IPS-NIHi7 (cell line): ENCODE measurements at regions not wholly inside any gene's neighbourhood (a gene's known extent, or its start where the extent isn't known, plus 50 kb on each side); places are given as distances from the start of the nearest gene placed in this dataset.
"Not testable (repeated sequence)": the region's sequence is repeated elsewhere in the genome, so short reads cannot be mapped to it uniquely, and the experiment has no call there.

Experiments
- DNase-seq: peaks from one replicate; pipeline ENCODE4 v3.0.0; 2012; ENCODE audit warnings: mixed read lengths; ENCODE audit errors: extremely low spot score

DNA sequence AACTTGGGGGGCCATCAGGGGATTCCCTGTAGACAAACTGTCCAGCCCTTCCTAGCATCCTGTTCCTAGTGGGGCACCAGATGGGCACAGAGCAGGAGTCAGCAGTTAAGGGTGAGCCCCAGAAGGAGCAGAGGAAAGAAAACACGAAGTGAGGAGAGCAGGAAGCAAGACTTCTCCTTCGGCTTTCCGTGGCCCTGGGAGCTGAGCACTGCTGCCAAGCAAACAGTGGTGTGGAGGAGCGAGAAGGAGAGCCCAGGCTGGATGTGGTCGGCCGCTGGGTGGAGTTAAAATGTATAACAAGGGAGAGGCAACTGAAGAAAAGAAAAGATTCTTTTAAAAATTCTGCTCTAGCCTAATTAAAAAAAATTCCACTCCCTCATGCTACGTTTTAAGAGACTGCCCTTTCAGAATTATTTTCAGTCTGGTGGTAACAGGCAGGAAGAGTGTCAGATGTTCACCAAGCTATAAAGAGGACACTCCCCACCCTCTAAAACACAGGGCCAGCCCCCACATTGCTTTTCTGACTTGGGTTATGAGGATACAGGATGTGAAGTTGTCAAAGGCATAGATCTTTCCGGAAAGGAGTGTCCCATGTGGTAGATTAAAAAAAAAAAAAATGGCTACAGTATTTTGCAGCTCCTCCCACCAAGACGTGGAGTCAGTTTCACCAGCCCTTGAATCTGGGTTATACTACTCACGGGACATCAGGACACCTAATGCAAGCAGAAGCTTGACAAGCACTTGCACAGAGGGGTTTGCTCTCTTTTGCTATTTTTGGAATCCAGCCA, 74.9 kb upstream of the ZFHX3 start:
- no peak for DNase-seq

- DNase-seq, result no peak
Measured at GRCh38 chr16:73116576-73116975, 68.6 kb upstream of the ZFHX3 start.

DNA sequence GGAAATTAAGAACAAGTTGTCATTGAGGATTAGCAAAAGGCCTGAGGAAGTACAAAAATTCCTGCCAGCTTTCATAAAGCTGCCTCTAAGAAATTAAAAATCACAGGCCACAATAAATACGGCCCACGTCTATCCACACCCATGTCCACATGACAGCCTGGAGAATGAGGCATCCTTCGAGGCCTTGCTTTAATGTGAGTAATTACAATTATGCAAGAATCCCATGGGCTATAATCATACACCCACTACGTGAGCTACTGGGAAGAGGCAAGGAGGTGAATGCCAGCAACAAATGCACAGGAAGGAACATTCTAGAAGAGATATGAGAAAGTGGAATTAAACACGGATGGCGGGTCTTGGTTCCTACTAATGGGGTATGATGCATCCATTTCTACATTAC, 65.4 kb upstream of the ZFHX3 start:
- no peak for DNase-seq

GRCh38 chr16:73108195-73108963, 60.5 kb upstream of the ZFHX3 start:
- DNase-seq, result no peak

- no peak for DNase-seq
Measured at GRCh38 chr16:73107371-73107770, 59.4 kb upstream of the ZFHX3 start.

GRCh38 chr16:73106329-73107034, 58.6 kb upstream of the ZFHX3 start:
- no peak for DNase-seq

DNA sequence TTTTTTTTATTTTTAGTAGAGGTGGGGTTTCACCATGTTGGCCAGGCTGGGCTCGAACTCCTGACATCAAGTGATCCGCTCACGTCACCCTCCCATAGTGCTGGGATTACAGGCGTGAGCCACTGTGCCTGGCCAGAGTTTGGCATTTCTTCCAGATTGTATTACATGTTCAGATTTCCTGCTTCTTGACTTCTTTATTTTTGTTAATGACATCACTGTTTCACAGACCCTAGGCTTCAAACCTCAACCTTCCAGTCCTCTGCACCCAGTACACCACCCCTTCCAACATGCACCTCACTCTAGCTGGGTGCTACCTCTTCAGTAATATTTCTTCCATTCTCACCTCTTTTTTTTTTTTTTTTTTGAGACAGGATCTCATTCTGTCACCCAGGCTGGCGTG, 53.6 kb upstream of the ZFHX3 start:
- DNase-seq, result no peak

- DNase-seq, result not testable (repeated sequence)
Measured at GRCh38 chr16:73099601-73100000, 51.7 kb upstream of the ZFHX3 start.
